CD14-positive monocyte (primary cell): ENCODE measurements at regions not wholly inside any gene's neighbourhood (a gene's known extent, or its start where the extent isn't known, plus 50 kb on each side); places are given as distances from the start of the nearest gene placed in this dataset.

Experiments used
- DNase-seq, 3 donors: peaks; one replicate each; pipeline ENCODE4 v3.0.0-alpha.2; 2011 to 2022
- H2AFZ ChIP-seq: 2 replicates; pipeline ENCODE4 v1.6.0; 2012; ENCODE audit warnings: mild to moderate bottlenecking, low read depth, low read length, inconsistent platforms; ENCODE audit not compliant: insufficient read depth, poor library complexity, severe bottlenecking
- H3K27ac ChIP-seq, 2 donors: 1 replicate in 1 of 2; 2 replicates in 1 of 2; pipeline ENCODE4 v1.5.1; 2012 to 2013; ENCODE audit warnings: low read length in 2 of 2, control low read depth in 1 of 2, inconsistent platforms in 1 of 2, low read depth in 1 of 2, mild to moderate bottlenecking in 1 of 2
- H3K27me3 ChIP-seq, 2 donors: one replicate each; pipeline versions ENCODE4 v1.6.0 to v1.6.1; 2011 to 2013; ENCODE audit warnings: low read length in 2 of 2; ENCODE audit not compliant: control insufficient read depth in 2 of 2, insufficient read depth in 2 of 2
- H3K36me3 ChIP-seq, 2 donors: replicated peaks in 1 of 2; 1 replicate in 1 of 2; 2 replicates in 1 of 2; pipeline versions ENCODE4 v1.5.1 to v1.6.1; 2012 to 2013; ENCODE audit warnings: low read length in 2 of 2, control low read depth in 1 of 2, inconsistent platforms in 1 of 2, mild to moderate bottlenecking in 1 of 2; ENCODE audit not compliant: insufficient read depth in 2 of 2, control insufficient read depth in 1 of 2
- H3K4me1 ChIP-seq, 2 donors: 1 replicate in 1 of 2; 2 replicates in 1 of 2; pipeline versions ENCODE4 v1.5.1 to v1.6.1; 2012 to 2013; ENCODE audit warnings: low read length in 2 of 2, control low read depth in 1 of 2, inconsistent platforms in 1 of 2, mild to moderate bottlenecking in 1 of 2, moderate library complexity in 1 of 2; ENCODE audit not compliant: insufficient read depth in 2 of 2, control insufficient read depth in 1 of 2
- H3K4me2 ChIP-seq: replicated peaks from 2 replicates; pipeline ENCODE3; 2012; ENCODE audit warnings: low read length, moderate library complexity, mild to moderate bottlenecking; ENCODE audit not compliant: poor library complexity, severe bottlenecking; ENCODE audit errors: extremely low read depth
- H3K4me3 ChIP-seq, 3 experiments: fragments of 200-600 bp in 1 of 3; sonication (generic) in 1 of 3; replicated peaks in 1 of 3; 1 replicate in 2 of 3; 2 replicates in 1 of 3; pipeline ENCODE4 v1.5.1; 2011 to 2013; ENCODE audit warnings: low read length in 3 of 3, mild to moderate bottlenecking in 3 of 3, control low read depth in 2 of 3, low read depth in 2 of 3, inconsistent platforms in 1 of 3, moderate library complexity in 1 of 3
- H3K79me2 ChIP-seq: 2 replicates; pipeline ENCODE4 v1.6.0; 2012; ENCODE audit warnings: mild to moderate bottlenecking, control low read depth, inconsistent platforms, low read length, moderate library complexity; ENCODE audit not compliant: insufficient read depth
- H3K9ac ChIP-seq: 2 replicates; pipeline ENCODE4 v1.6.0; 2017; ENCODE audit warnings: low read length, mild to moderate bottlenecking; ENCODE audit not compliant: insufficient read depth, poor library complexity, severe bottlenecking
- H3K9me3 ChIP-seq, 2 donors: replicated peaks in 1 of 2; 1 replicate in 1 of 2; 2 replicates in 1 of 2; pipeline versions ENCODE4 v1.5.1 to v1.6.1; 2012 to 2013; ENCODE audit warnings: low read length in 2 of 2, control low read depth in 1 of 2; ENCODE audit not compliant: control insufficient read depth in 1 of 2, insufficient read depth in 1 of 2
- H4K20me1 ChIP-seq: 2 replicates; pipeline ENCODE4 v1.6.0; 2012; ENCODE audit warnings: mild to moderate bottlenecking, low read length, control low read depth, moderate library complexity; ENCODE audit not compliant: insufficient read depth
- H3K27ac Mint-ChIP-seq, 7 donors: one replicate each; pipeline ENCODE4 v1.8.0; 2020; ENCODE audit warnings: mild to moderate bottlenecking in 7 of 7, mixed read lengths in 7 of 7, moderate library complexity in 6 of 7, inconsistent platforms in 2 of 7
- H3K27me3 Mint-ChIP-seq, 3 donors: one replicate each; pipeline ENCODE4 v1.8.0; 2021 to 2022; ENCODE audit warnings: low read depth in 3 of 3, mild to moderate bottlenecking in 3 of 3, mixed read lengths in 3 of 3, moderate library complexity in 3 of 3, inconsistent platforms in 1 of 3
- H3K36me3 Mint-ChIP-seq, 2 donors: one replicate each; pipeline ENCODE4 v1.8.0; 2020; ENCODE audit warnings: mixed read lengths in 2 of 2, inconsistent platforms in 1 of 2, mild to moderate bottlenecking in 1 of 2
- H3K4me1 Mint-ChIP-seq: one replicate; pipeline ENCODE4 v1.8.0; 2020; ENCODE audit warnings: mild to moderate bottlenecking, mixed read lengths
- H3K4me3 Mint-ChIP-seq, 2 donors: one replicate each; pipeline ENCODE4 v1.8.0; 2020; ENCODE audit warnings: mild to moderate bottlenecking in 2 of 2, mixed read lengths in 2 of 2, moderate library complexity in 1 of 2
- H3K9me3 Mint-ChIP-seq, 7 donors: one replicate each; pipeline ENCODE4 v1.8.0; 2020 to 2022; ENCODE audit warnings: mixed read lengths in 7 of 7, mild to moderate bottlenecking in 6 of 7, moderate library complexity in 6 of 7, inconsistent platforms in 2 of 7
- CTCF ChIP-seq: fragments of 200-600 bp; IDR thresholded peaks from one replicate; pipeline ENCODE4 v1.8.0; 2022; ENCODE audit warnings: antibody characterized with exemption, mild to moderate bottlenecking
- WGBS: methylation state at CpG from one replicate; pipeline ENCODE4 v1.1.5; 2013; ENCODE audit warnings: missing lambda C conversion rate; ENCODE audit not compliant: insufficient coverage; 5-methylcytosine and 5-hydroxymethylcytosine counted together
- intact Hi-C, 2 donors: fragments of 100-400 bp; cut with micrococcal nuclease; formaldehyde crosslinking; loops; one replicate each; pipeline versions ENCODE4 v1.15.0 to v1.15.1; 2023

- WGBS: no CpG with 5 or more reads among the region's 1 CpG
- DNase-seq: no peak
- H3K27ac Mint-ChIP-seq: no peak overlapping the region
- H3K4me3 ChIP-seq: no peak overlapping the region
- no peak overlapping the region for H3K27ac ChIP-seq
- H3K36me3 ChIP-seq: no peaks in the 10 kb centered on the region
- intact Hi-C loops: no loop called here
- H3K27me3 ChIP-seq: no peaks in the 10 kb centered on the region
- no peak for TF ChIP-seq CTCF
- H3K79me2 ChIP-seq: no peaks in the 10 kb centered on the region
- no peak overlapping the region for H3K4me2 ChIP-seq
- no peak overlapping the region for H3K9ac ChIP-seq
- peaks cover 2 to 14% (median 4%) of the 10 kb centered on the region in 7 donors for H3K9me3 Mint-ChIP-seq
- H3K9me3 ChIP-seq: peaks cover 13 to 17% of the 10 kb centered on the region in 2 donors
- no peaks in the 10 kb centered on the region for H3K36me3 Mint-ChIP-seq
- no peaks in the 10 kb centered on the region for H3K27me3 Mint-ChIP-seq
- H4K20me1 ChIP-seq: no peaks in the 10 kb centered on the region
- H3K4me1 Mint-ChIP-seq: no peaks in the 10 kb centered on the region
- H2AFZ ChIP-seq: no peak overlapping the region
- no peaks in the 10 kb centered on the region for H3K4me1 ChIP-seq
- no peak overlapping the region for H3K4me3 Mint-ChIP-seq
These were observed 206.5 kb upstream of the ANXA10 start for GRCh38 chr4:167885872-167886271.

- Histone ChIP-seq H3K27ac (no peak overlapping the region), H4K20me1 (no peaks in the 10 kb centered on the region), H3K4me3 (no peak overlapping the region), H3K4me2 (no peak overlapping the region), H3K27me3 (no peaks in the 10 kb centered on the region), H3K9ac (no peak overlapping the region), H3K9me3 (peaks cover 13 to 22% of the 10 kb centered on the region in 2 donors), H3K4me1 (no peaks in the 10 kb centered on the region), H3K36me3 (no peaks in the 10 kb centered on the region), H2AFZ (no peak overlapping the region), H3K79me2 (no peaks in the 10 kb centered on the region)
- Mint-ChIP-seq H3K9me3 (peaks cover 0 to 17% (median 4%) of the 10 kb centered on the region in 7 donors), H3K4me3 (no peak overlapping the region), H3K4me1 (no peaks in the 10 kb centered on the region), H3K36me3 (no peaks in the 10 kb centered on the region), H3K27ac (no peak overlapping the region), H3K27me3 (no peaks in the 10 kb centered on the region)
- intact Hi-C loops: no loop called here
- no peak for TF ChIP-seq CTCF
- no peak for DNase-seq
- WGBS: 92% methylated on average over 3 of the region's 6 CpGs
These were observed 204.6 kb upstream of the ANXA10 start for GRCh38 chr4:167887726-167888125.
